ENCODE measurements at regions not wholly inside any gene's neighbourhood (a gene's known extent, or its start where the extent isn't known, plus 50 kb on each side); places are given as distances from the start of the nearest gene placed in this dataset.

- intact Hi-C loops (cut with micrococcal nuclease), result loop anchor here (10.0 kb wide), 1 partner anchor 150 kb away; the partner anchor contains the start of gene RMC1
- Mint-ChIP-seq H3K36me3 (ENCODE audit: low read depth) (peaks cover 65% of the 10 kb centered on the region), H3K27ac (no peak overlapping the region), H3K9me3 (peaks cover 8% of the 10 kb centered on the region), H3K27me3 (no peaks in the 10 kb centered on the region), H3K4me3 (no peak overlapping the region), H3K4me1 (peaks cover 33% of the 10 kb centered on the region)
- TF ChIP-seq CTCF (IDR thresholded peaks at IDR 0.05), result no peak
- POLR2A ChIA-PET, result interaction anchor here (0.7 kb wide), 1 partner anchor 412 kb away, joined by 7 read pairs; no protein-coding TSS in a partner anchor
- ATAC-seq (ENCODE audit: low read depth) (no peak), DNase-seq (no peak)
- CTCF ChIA-PET, result interaction anchor here (1.4 kb wide), 1 partner anchor 223 kb away, joined by 4 read pairs; no protein-coding TSS in a partner anchor
These were observed 98.5 kb upstream of the RIOK3 start for GRCh38 chr18:23354625-23355024.

- H3K9me3 Mint-ChIP-seq, result peaks cover 2% of the 10 kb centered on the region
- H3K27me3 Mint-ChIP-seq, result no peaks in the 10 kb centered on the region
- ChIA-PET CTCF (interaction anchor here (1.4 kb wide), 1 partner anchor 223 kb away, joined by 4 read pairs; no protein-coding TSS in a partner anchor), POLR2A (no interaction called here)
- no peak overlapping the region for H3K4me3 Mint-ChIP-seq
- H3K27ac Mint-ChIP-seq, result no peak overlapping the region
- DNase-seq, result no peak
- H3K36me3 Mint-ChIP-seq (ENCODE audit: low read depth), result peaks cover 60% of the 10 kb centered on the region
- TF ChIP-seq CTCF (IDR thresholded peaks at IDR 0.05), result no peak
- intact Hi-C loops (cut with micrococcal nuclease), result loop anchor here (10.0 kb wide), 1 partner anchor 150 kb away; the partner anchor contains the start of gene RMC1
- peaks cover 33% of the 10 kb centered on the region for H3K4me1 Mint-ChIP-seq
- no peak for ATAC-seq (ENCODE audit: low read depth)
These were observed 97.9 kb upstream of the RIOK3 start for GRCh38 chr18:23355206-23355605.

DNA sequence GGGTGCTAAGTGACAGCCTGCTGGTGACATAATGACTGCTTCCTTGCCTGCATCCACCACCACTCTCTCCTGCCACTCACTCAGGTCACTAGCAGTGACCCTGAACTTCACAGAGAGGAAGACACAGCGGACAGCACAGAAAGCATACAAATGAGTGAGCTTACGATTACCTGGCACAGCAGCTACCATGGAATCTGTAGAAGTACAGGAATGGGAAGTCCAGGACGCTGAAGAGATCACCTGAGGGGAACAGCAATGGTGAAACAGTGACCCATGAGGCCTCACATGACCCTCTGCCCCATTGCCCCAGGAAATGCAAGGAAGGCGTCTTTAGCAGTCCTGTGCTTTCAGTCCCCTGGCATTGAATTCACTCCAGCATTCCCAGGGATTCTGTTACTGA, 96.7 kb upstream of the RIOK3 start:
- Mint-ChIP-seq H3K9me3 (no peaks in the 10 kb centered on the region), H3K4me3 (no peak overlapping the region), H3K27ac (no peak overlapping the region), H3K36me3 (ENCODE audit: low read depth) (peaks cover 55% of the 10 kb centered on the region), H3K4me1 (peaks cover 33% of the 10 kb centered on the region), H3K27me3 (no peaks in the 10 kb centered on the region)
- intact Hi-C loops (cut with micrococcal nuclease), result loop anchor here (10.0 kb wide), 1 partner anchor 148 kb away; the partner anchor contains the start of gene RMC1
- no peak for ATAC-seq (ENCODE audit: low read depth)
- ChIA-PET POLR2A (no interaction called here), CTCF (no interaction called here)
- DNase-seq, result no peak
- no peak for TF ChIP-seq CTCF (IDR thresholded peaks at IDR 0.05)

GRCh38 chr18:23356915-23357601, 96.0 kb upstream of the RIOK3 start:
- DNase-seq (no peak), ATAC-seq (ENCODE audit: low read depth) (no peak)
- peaks cover 33% of the 10 kb centered on the region for H3K4me1 Mint-ChIP-seq
- H3K9me3 Mint-ChIP-seq, result no peaks in the 10 kb centered on the region
- no peak overlapping the region for H3K4me3 Mint-ChIP-seq
- peaks cover 48% of the 10 kb centered on the region for H3K36me3 Mint-ChIP-seq (ENCODE audit: low read depth)
- intact Hi-C loops (cut with micrococcal nuclease), result loop anchor here (10.0 kb wide), 1 partner anchor 148 kb away; the partner anchor contains the start of gene RMC1
- H3K27ac Mint-ChIP-seq, result no peak overlapping the region
- ChIA-PET POLR2A (no interaction called here), CTCF (interaction anchor here (4.5 kb wide), 1 partner anchor 226 kb away, joined by 38 read pairs; no protein-coding TSS in a partner anchor)
- no peak for TF ChIP-seq CTCF (IDR thresholded peaks at IDR 0.05)
- H3K27me3 Mint-ChIP-seq, result no peaks in the 10 kb centered on the region

GRCh38 chr18:23357996-23358594, 95.0 kb upstream of the RIOK3 start:
- intact Hi-C loops (cut with micrococcal nuclease), result loop anchor here (1.0 to 10.0 kb wide), 4 partner anchors 147 to 559 kb away; partner anchors contain the start of genes RBBP8 and RMC1
- no peak for ATAC-seq (ENCODE audit: low read depth)
- Mint-ChIP-seq H3K4me1 (peaks cover 30% of the 10 kb centered on the region), H3K4me3 (peak overlapping the region; percentile 72), H3K9me3 (no peaks in the 10 kb centered on the region), H3K27me3 (no peaks in the 10 kb centered on the region), H3K27ac (no peak overlapping the region), H3K36me3 (ENCODE audit: low read depth) (peaks cover 39% of the 10 kb centered on the region)
- ChIA-PET CTCF (interaction anchor here (0.9 to 4.5 kb wide), 14 partner anchors 54 to 232 kb away, joined by 3 to 38 read pairs (median 4); no protein-coding TSS in a partner anchor), POLR2A (interaction anchor here (0.6 to 3.0 kb wide), 4 partner anchors 130 to 228 kb away, joined by 3 to 16 read pairs (median 4); partner anchors contain the start of gene CABLES1)
- TF ChIP-seq CTCF (IDR thresholded peaks at IDR 0.05), result no peak
- DNase-seq, result no peak

All from activated B cell treated with CpG ODN at 0.5 μM for 24 hours (primary cell).